Activated CD4-positive, alpha-beta T cell treated with anti-CD3 and anti-CD28 coated beads, Interleukin-2, Interleukin-6, amounts not matched to agents 100 ng/mL and 50 ng/mL, durations not matched to agents 16 hours and 8 hours (primary cell): ENCODE measurements at regions not wholly inside any gene's neighbourhood (a gene's known extent, or its start where the extent isn't known, plus 50 kb on each side); places are given as distances from the start of the nearest gene placed in this dataset.

Experiments
- DNase-seq: peaks from one replicate; pipeline ENCODE4 v3.0.0-alpha.2; 2020

GRCh38 chr6:95142661-95143335 is 434.5 kb upstream of the MANEA start:
- no peak for DNase-seq

GRCh38 chr6:95143408-95144180 is 433.7 kb upstream of the MANEA start:
- DNase-seq: no peak

- DNase-seq: no peak
Measured at GRCh38 chr6:95145457-95145856, 431.9 kb upstream of the MANEA start.

- no peak for DNase-seq
Measured at GRCh38 chr6:95159557-95159956, 417.8 kb upstream of the MANEA start.

- no peak for DNase-seq
Measured at GRCh38 chr6:95169775-95170174, 407.6 kb upstream of the MANEA start.

GRCh38 chr6:95175927-95176675 is 401.2 kb upstream of the MANEA start:
- DNase-seq: no peak

GRCh38 chr6:95185874-95186273 is 391.5 kb upstream of the MANEA start:
- no peak for DNase-seq

GRCh38 chr6:95186710-95187109 is 390.6 kb upstream of the MANEA start:
- no peak for DNase-seq

GRCh38 chr6:95197590-95197989 is 379.7 kb upstream of the MANEA start:
- DNase-seq: no peak

GRCh38 chr6:95203153-95203754 is 374.1 kb upstream of the MANEA start:
- peak; percentile 33 for DNase-seq

- no peak for DNase-seq
Measured at GRCh38 chr6:95204178-95204577, 373.2 kb upstream of the MANEA start.

- DNase-seq: no peak
Measured at GRCh38 chr6:95208621-95209020, 368.7 kb upstream of the MANEA start.

GRCh38 chr6:95209074-95209473 is 368.3 kb upstream of the MANEA start:
- no peak for DNase-seq

GRCh38 chr6:95216555-95216954 is 360.8 kb upstream of the MANEA start:
- DNase-seq: no peak

- DNase-seq: no peak
Measured at GRCh38 chr6:95227351-95227750, 350.0 kb upstream of the MANEA start.

GRCh38 chr6:95228636-95229035 is 348.7 kb upstream of the MANEA start:
- no peak for DNase-seq

GRCh38 chr6:95230071-95230740 is 347.1 kb upstream of the MANEA start:
- no peak for DNase-seq

- DNase-seq: no peak
Measured at GRCh38 chr6:95231416-95231815, 345.9 kb upstream of the MANEA start.

- no peak for DNase-seq
Measured at GRCh38 chr6:95232446-95232845, 344.9 kb upstream of the MANEA start.

GRCh38 chr6:95233879-95234278 is 343.5 kb upstream of the MANEA start:
- DNase-seq: no peak

GRCh38 chr6:95240514-95240913 is 336.8 kb upstream of the MANEA start:
- no peak for DNase-seq

GRCh38 chr6:95242560-95242959 is 334.8 kb upstream of the MANEA start:
- no peak for DNase-seq

- no peak for DNase-seq
Measured at GRCh38 chr6:95243053-95243452, 334.3 kb upstream of the MANEA start.
